ENCODE measurements at regions not wholly inside any gene's neighbourhood (a gene's known extent, or its start where the extent isn't known, plus 50 kb on each side); places are given as distances from the start of the nearest gene placed in this dataset.

GRCh38 chr4:119958983-119959382 lies 107.7 kb downstream of the MAD2L1 start:
- no peak for TF ChIP-seq CTCF (conservative IDR thresholded peaks at IDR 0.05; ENCODE audit: low read length)
- TF ChIP-seq EZH2phosphoT487 (IDR thresholded peaks at IDR 0.05; ENCODE audit: borderline replicate concordance) = no peak
